ENCODE measurements at regions not wholly inside any gene's neighbourhood (a gene's known extent, or its start where the extent isn't known, plus 50 kb on each side); places are given as distances from the start of the nearest gene placed in this dataset.

- Histone ChIP-seq H4K20me1 (ENCODE audit: insufficient read depth, low read length) (no peaks in the 10 kb centered on the region), H3K9ac (ENCODE audit: low read length) (no peak overlapping the region), H3K9me2 (ENCODE audit: low read depth, low read length) (no peaks in the 10 kb centered on the region), H3K4me1 (ENCODE audit: insufficient read depth, low read length, severe bottlenecking) (no peaks in the 10 kb centered on the region), H3K27me3 (ENCODE audit: insufficient read depth, low read length) (no peaks in the 10 kb centered on the region), H2AFZ (ENCODE audit: low read length) (no peak overlapping the region), H3F3A (ENCODE audit: insufficient read depth, low read length) (no peaks in the 10 kb centered on the region), H3K9me3 (ENCODE audit: low read length) (no peaks in the 10 kb centered on the region), H3K4me3 (ENCODE audit: low read depth, low read length, poor library complexity, severe bottlenecking) (no peak overlapping the region), H3K4me2 (ENCODE audit: low read length) (no peak overlapping the region), H3K27ac (ENCODE audit: low read depth, low read length, poor library complexity, severe bottlenecking) (no peak overlapping the region), H3K79me2 (ENCODE audit: insufficient read depth, low read length) (no peaks in the 10 kb centered on the region), H3K36me3 (ENCODE audit: insufficient read depth, low read length) (no peaks in the 10 kb centered on the region)
- TF ChIP-seq CTCF (IDR thresholded peaks at IDR 0.05; ENCODE audit: low read length) (no peak), EZH2 (IDR thresholded peaks at IDR 0.05; ENCODE audit: borderline replicate concordance, low read length) (no peak)
These were observed 193.3 kb downstream of the HS3ST3B1 start for GRCh38 chr17:14494161-14494560.

- H4K20me1 ChIP-seq (ENCODE audit: insufficient read depth, low read length), result no peaks in the 10 kb centered on the region
- H3K4me3 ChIP-seq (ENCODE audit: low read depth, low read length, poor library complexity, severe bottlenecking), result no peak overlapping the region
- H3K27me3 ChIP-seq (ENCODE audit: insufficient read depth, low read length), result no peaks in the 10 kb centered on the region
- H3K79me2 ChIP-seq (ENCODE audit: insufficient read depth, low read length), result no peaks in the 10 kb centered on the region
- no peaks in the 10 kb centered on the region for H3K9me3 ChIP-seq (ENCODE audit: low read length)
- H3K9ac ChIP-seq (ENCODE audit: low read length), result no peak overlapping the region
- no peak for TF ChIP-seq CTCF (IDR thresholded peaks at IDR 0.05; ENCODE audit: low read length)
- no peak for TF ChIP-seq EZH2 (IDR thresholded peaks at IDR 0.05; ENCODE audit: borderline replicate concordance, low read length)
- no peaks in the 10 kb centered on the region for H3K9me2 ChIP-seq (ENCODE audit: low read depth, low read length)
- H3K27ac ChIP-seq (ENCODE audit: low read depth, low read length, poor library complexity, severe bottlenecking), result no peak overlapping the region
- H2AFZ ChIP-seq (ENCODE audit: low read length), result no peak overlapping the region
- H3F3A ChIP-seq (ENCODE audit: insufficient read depth, low read length), result no peaks in the 10 kb centered on the region
- no peaks in the 10 kb centered on the region for H3K36me3 ChIP-seq (ENCODE audit: insufficient read depth, low read length)
- no peaks in the 10 kb centered on the region for H3K4me1 ChIP-seq (ENCODE audit: insufficient read depth, low read length, severe bottlenecking)
- H3K4me2 ChIP-seq (ENCODE audit: low read length), result no peak overlapping the region
These were observed 189.1 kb downstream of the HS3ST3B1 start for GRCh38 chr17:14489986-14490385.

GRCh38 chr17:14488958-14489550 is 188.2 kb downstream of the HS3ST3B1 start:
- H4K20me1 ChIP-seq (ENCODE audit: insufficient read depth, low read length), result no peaks in the 10 kb centered on the region
- H3K9me3 ChIP-seq (ENCODE audit: low read length), result no peaks in the 10 kb centered on the region
- H3K79me2 ChIP-seq (ENCODE audit: insufficient read depth, low read length), result no peaks in the 10 kb centered on the region
- no peak for TF ChIP-seq EZH2 (IDR thresholded peaks at IDR 0.05; ENCODE audit: borderline replicate concordance, low read length)
- no peak for TF ChIP-seq CTCF (IDR thresholded peaks at IDR 0.05; ENCODE audit: low read length)
- no peaks in the 10 kb centered on the region for H3K9me2 ChIP-seq (ENCODE audit: low read depth, low read length)
- H3K36me3 ChIP-seq (ENCODE audit: insufficient read depth, low read length), result no peaks in the 10 kb centered on the region
- H3K4me1 ChIP-seq (ENCODE audit: insufficient read depth, low read length, severe bottlenecking), result no peaks in the 10 kb centered on the region
- H3K27ac ChIP-seq (ENCODE audit: low read depth, low read length, poor library complexity, severe bottlenecking), result no peak overlapping the region
- H3K4me3 ChIP-seq (ENCODE audit: low read depth, low read length, poor library complexity, severe bottlenecking), result no peak overlapping the region
- H3K4me2 ChIP-seq (ENCODE audit: low read length), result no peak overlapping the region
- no peak overlapping the region for H2AFZ ChIP-seq (ENCODE audit: low read length)
- H3F3A ChIP-seq (ENCODE audit: insufficient read depth, low read length), result no peaks in the 10 kb centered on the region
- H3K27me3 ChIP-seq (ENCODE audit: insufficient read depth, low read length), result no peaks in the 10 kb centered on the region
- no peak overlapping the region for H3K9ac ChIP-seq (ENCODE audit: low read length)
